PC-3 (cell line): ENCODE measurements at regions not wholly inside any gene's neighbourhood (a gene's known extent, or its start where the extent isn't known, plus 50 kb on each side); places are given as distances from the start of the nearest gene placed in this dataset.

ENCODE experiments used
- ATAC-seq: fragments of 200-7000 bp; cut with Tn5 transposase; 2 replicates; pipeline ENCODE4 v1.9.1; 2020; ENCODE audit warnings: mild to moderate bottlenecking, moderate library complexity
- BruUV-seq: library from RNA; stranded (reverse); fragments of 400-500 nt; replicated peaks from 2 replicates; lab custom pipeline; 2021; lab: Mats Ljungman, UMichigan
- CTCF ChIA-PET: fragments of 300-600 bp; sonication (Branson Sonifier 250); formaldehyde crosslinking; loops from one replicate; lab custom pipeline; 2022; ENCODE audit warnings: antibody characterized with exemption; lab: Charles Lee
- POLR2A ChIA-PET: fragments of 300-600 bp; sonication (Branson Sonifier 250); formaldehyde crosslinking; loops from one replicate; lab custom pipeline; 2022; ENCODE audit warnings: antibody characterized with exemption; ENCODE audit not compliant: unreplicated experiment; lab: Charles Lee
- DNase-seq: peaks from one replicate; pipeline ENCODE4 v3.0.0-alpha.2; 2015
- H2AFZ ChIP-seq: fragments of 300-600 bp; sonication (generic); 2 replicates; pipeline ENCODE4 v1.6.0; 2016; ENCODE audit warnings: antibody characterized with exemption, low read length
- H3F3A ChIP-seq: fragments of 300-600 bp; sonication (generic); one replicate; pipeline ENCODE4 v1.6.0; 2017; ENCODE audit warnings: antibody characterized with exemption, low read length, control low read depth, mild to moderate bottlenecking; ENCODE audit not compliant: unreplicated experiment
- H3K27ac ChIP-seq: fragments of 300-600 bp; sonication (generic); 2 replicates; pipeline ENCODE4 v1.5.1; 2016; ENCODE audit warnings: mild to moderate bottlenecking, low read length
- H3K27me3 ChIP-seq: fragments of 300-600 bp; sonication (generic); 2 replicates; pipeline ENCODE4 v1.6.1; 2016; ENCODE audit warnings: low read length, mixed read lengths
- H3K36me3 ChIP-seq: fragments of 300-600 bp; sonication (generic); 2 replicates; pipeline ENCODE4 v1.6.1; 2016; ENCODE audit warnings: low read depth, mixed run types, low read length, mixed read lengths
- H3K4me1 ChIP-seq: fragments of 300-600 bp; sonication (generic); 2 replicates; pipeline ENCODE4 v1.5.1; 2016; ENCODE audit warnings: low read length; ENCODE audit not compliant: insufficient read depth
- H3K4me2 ChIP-seq: fragments of 300-600 bp; sonication (generic); 2 replicates; pipeline ENCODE4 v1.6.0; 2016; ENCODE audit warnings: low read length
- H3K4me3 ChIP-seq: fragments of 300-600 bp; sonication (generic); 2 replicates; pipeline ENCODE4 v1.5.1; 2016; ENCODE audit warnings: mild to moderate bottlenecking, low read length, mixed read lengths
- H3K79me2 ChIP-seq: fragments of 300-600 bp; sonication (generic); 2 replicates; pipeline ENCODE4 v1.6.1; 2017; ENCODE audit warnings: low read length, mixed read lengths
- H3K9ac ChIP-seq: fragments of 300-600 bp; sonication (generic); 2 replicates; pipeline ENCODE4 v1.6.0; 2016; ENCODE audit warnings: mild to moderate bottlenecking, low read length
- H3K9me2 ChIP-seq: fragments of 300-600 bp; sonication (generic); replicated peaks from 2 replicates; pipeline ENCODE4 v1.6.1; 2016; ENCODE audit warnings: mixed run types, low read length, mixed read lengths
- H3K9me3 ChIP-seq: fragments of 300-600 bp; sonication (generic); 2 replicates; pipeline ENCODE4 v1.6.1; 2016; ENCODE audit warnings: low read length, mixed read lengths
- H4K20me1 ChIP-seq: fragments of 300-600 bp; sonication (generic); 2 replicates; pipeline ENCODE4 v1.6.1; 2016; ENCODE audit warnings: low read length, mixed read lengths
- EZH2 ChIP-seq: fragments of 300-600 bp; sonication (generic); IDR thresholded peaks from one replicate; pipeline ENCODE4 v1.6.1; 2017; ENCODE audit warnings: antibody characterized with exemption, mild to moderate bottlenecking, low read length; ENCODE audit not compliant: unreplicated experiment
- EZH2phosphoT487 ChIP-seq: fragments of 300-600 bp; sonication (generic); IDR thresholded peaks from 2 replicates; pipeline ENCODE4 v1.6.1; 2018; ENCODE audit warnings: mild to moderate bottlenecking, antibody characterized with exemption, low read length, borderline replicate concordance
- intact Hi-C: fragments of 100-400 bp; cut with micrococcal nuclease; formaldehyde crosslinking; loops from 2 replicates; pipeline ENCODE4 v1.9.0; 2023
- TF ChIP-seq, protein P1 (sequence below): fragments of 300-600 bp; sonication (generic); conservative IDR thresholded peaks from 2 replicates; pipeline ENCODE4 v1.5.1; 2017; ENCODE audit warnings: antibody characterized with exemption, low read depth, mild to moderate bottlenecking, low read length

DNA sequence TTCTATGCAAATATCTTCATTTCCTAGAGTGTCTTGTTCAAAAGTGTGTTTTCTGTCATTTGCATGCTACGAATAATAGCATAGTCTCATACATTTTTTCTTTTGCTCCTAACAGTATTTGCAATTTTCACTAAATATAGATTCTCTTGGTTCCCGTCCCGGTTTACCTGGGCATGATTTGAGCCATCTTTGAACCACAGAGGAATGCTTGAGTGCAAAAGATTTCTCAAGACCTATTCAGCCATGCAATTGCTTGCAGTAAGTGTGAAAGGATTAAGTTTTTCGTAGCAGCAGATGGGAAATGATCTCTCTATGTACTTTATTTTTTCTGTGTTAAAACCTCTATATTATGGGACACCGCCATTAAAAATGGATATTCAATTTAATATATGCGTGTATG lies 733.0 kb downstream of the ZPLD1 start:
- ATAC-seq (no peak), DNase-seq (no peak)
- POLR2A ChIA-PET, result no interaction called here
- Histone ChIP-seq H3K79me2 (no peaks in the 10 kb centered on the region), H3F3A (no peaks in the 10 kb centered on the region), H4K20me1 (no peaks in the 10 kb centered on the region), H2AFZ (no peak overlapping the region), H3K36me3 (no peaks in the 10 kb centered on the region), H3K9me3 (no peaks in the 10 kb centered on the region), H3K9me2 (no peaks in the 10 kb centered on the region), H3K4me3 (no peak overlapping the region), H3K9ac (no peak overlapping the region), H3K4me2 (no peak overlapping the region), H3K27ac (no peak overlapping the region), H3K4me1 (peaks cover 4% of the 10 kb centered on the region; the same call in 1 of the 2 replicates), H3K27me3 (no peaks in the 10 kb centered on the region)
- intact Hi-C loops, result no loop called here
- TF ChIP-seq, protein P1, sequence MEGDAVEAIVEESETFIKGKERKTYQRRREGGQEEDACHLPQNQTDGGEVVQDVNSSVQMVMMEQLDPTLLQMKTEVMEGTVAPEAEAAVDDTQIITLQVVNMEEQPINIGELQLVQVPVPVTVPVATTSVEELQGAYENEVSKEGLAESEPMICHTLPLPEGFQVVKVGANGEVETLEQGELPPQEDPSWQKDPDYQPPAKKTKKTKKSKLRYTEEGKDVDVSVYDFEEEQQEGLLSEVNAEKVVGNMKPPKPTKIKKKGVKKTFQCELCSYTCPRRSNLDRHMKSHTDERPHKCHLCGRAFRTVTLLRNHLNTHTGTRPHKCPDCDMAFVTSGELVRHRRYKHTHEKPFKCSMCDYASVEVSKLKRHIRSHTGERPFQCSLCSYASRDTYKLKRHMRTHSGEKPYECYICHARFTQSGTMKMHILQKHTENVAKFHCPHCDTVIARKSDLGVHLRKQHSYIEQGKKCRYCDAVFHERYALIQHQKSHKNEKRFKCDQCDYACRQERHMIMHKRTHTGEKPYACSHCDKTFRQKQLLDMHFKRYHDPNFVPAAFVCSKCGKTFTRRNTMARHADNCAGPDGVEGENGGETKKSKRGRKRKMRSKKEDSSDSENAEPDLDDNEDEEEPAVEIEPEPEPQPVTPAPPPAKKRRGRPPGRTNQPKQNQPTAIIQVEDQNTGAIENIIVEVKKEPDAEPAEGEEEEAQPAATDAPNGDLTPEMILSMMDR, result no peak
- TF ChIP-seq EZH2, result no peak
- TF ChIP-seq EZH2phosphoT487, result no peak
- CTCF ChIA-PET, result no interaction called here
- no TSS peak for BruUV-seq

DNA sequence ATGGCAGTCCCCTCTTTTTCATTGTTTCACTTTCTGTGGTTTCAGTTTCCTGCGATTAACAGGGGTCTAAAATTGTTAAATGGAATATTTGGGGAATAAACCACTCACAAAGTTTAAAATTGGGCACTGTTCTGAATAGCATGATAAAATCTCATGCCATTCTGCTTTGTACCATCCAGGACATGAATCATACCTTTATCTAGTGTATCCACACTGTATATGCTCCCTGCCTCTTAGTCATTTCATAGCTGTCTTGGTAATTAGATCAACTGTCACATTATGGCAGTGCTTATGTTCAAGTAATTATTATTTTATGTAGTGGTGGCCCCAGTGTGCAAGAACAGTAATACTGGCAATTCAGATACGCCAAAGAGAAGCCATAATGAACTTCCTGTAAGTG lies 734.5 kb downstream of the ZPLD1 start:
- TF ChIP-seq, protein P1, result no peak
- TF ChIP-seq EZH2, result no peak
- TF ChIP-seq EZH2phosphoT487, result no peak
- no peaks in the 10 kb centered on the region for H3K36me3 ChIP-seq
- ChIA-PET POLR2A (no interaction called here), CTCF (no interaction called here)
- intact Hi-C loops, result no loop called here
- DNase-seq (peak; percentile 56), ATAC-seq (peak; percentile 66)
- H3K4me1 ChIP-seq, result peaks cover 4% of the 10 kb centered on the region; the same call in 1 of the 2 replicates
- no peaks in the 10 kb centered on the region for H3K9me3 ChIP-seq
- H3K9me2 ChIP-seq, result no peaks in the 10 kb centered on the region
- no peak overlapping the region for H3K4me3 ChIP-seq
- no peak overlapping the region for H2AFZ ChIP-seq
- H3F3A ChIP-seq, result no peaks in the 10 kb centered on the region
- H3K4me2 ChIP-seq, result peak overlapping the region; percentile 18; the same call in 1 of the 2 replicates
- H3K27me3 ChIP-seq, result no peaks in the 10 kb centered on the region
- H3K79me2 ChIP-seq, result no peaks in the 10 kb centered on the region
- peak overlapping the region; percentile 25; the same call in 1 of the 2 replicates for H3K27ac ChIP-seq
- no peak overlapping the region for H3K9ac ChIP-seq
- no peaks in the 10 kb centered on the region for H4K20me1 ChIP-seq
- no TSS peak for BruUV-seq

DNA sequence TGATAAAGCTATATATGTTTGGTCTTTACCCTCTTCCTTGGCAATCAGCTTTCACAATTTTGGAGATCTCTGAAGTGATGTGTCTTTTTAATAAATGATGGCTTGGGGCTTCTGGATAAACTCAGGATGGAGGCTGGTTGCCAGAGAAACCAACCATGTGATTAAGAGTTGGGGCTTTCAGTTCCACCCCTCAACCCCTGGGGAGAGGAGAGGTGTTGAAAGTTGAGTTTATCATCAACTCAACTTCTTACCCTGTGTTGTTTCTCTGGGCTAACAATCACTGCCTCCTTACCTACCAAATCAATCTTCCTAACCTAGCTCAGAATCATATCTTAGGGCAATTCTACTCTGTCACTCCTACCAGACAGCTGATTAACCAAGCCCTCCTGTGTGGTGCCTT lies 735.8 kb downstream of the ZPLD1 start:
- H3K27me3 ChIP-seq, result no peaks in the 10 kb centered on the region
- ChIA-PET POLR2A (no interaction called here), CTCF (no interaction called here)
- no peak for DNase-seq
- no peaks in the 10 kb centered on the region for H3K36me3 ChIP-seq
- intact Hi-C loops, result no loop called here
- TF ChIP-seq EZH2, result no peak
- TF ChIP-seq, protein P1, result no peak
- no peak for TF ChIP-seq EZH2phosphoT487
- no peaks in the 10 kb centered on the region for H4K20me1 ChIP-seq
- H3K9me2 ChIP-seq, result no peaks in the 10 kb centered on the region
- BruUV-seq, result no TSS peak
- no peak overlapping the region for H2AFZ ChIP-seq
- H3K4me3 ChIP-seq, result no peak overlapping the region
- H3K79me2 ChIP-seq, result no peaks in the 10 kb centered on the region
- H3K4me1 ChIP-seq, result peaks cover 10% of the 10 kb centered on the region; the same call in 1 of the 2 replicates
- no peaks in the 10 kb centered on the region for H3F3A ChIP-seq
- H3K4me2 ChIP-seq, result no peak overlapping the region
- ATAC-seq, result no peak
- H3K9ac ChIP-seq, result no peak overlapping the region
- H3K9me3 ChIP-seq, result no peaks in the 10 kb centered on the region
- no peak overlapping the region for H3K27ac ChIP-seq
